NCI-H1417 (cell line): ENCODE measurements at regions not wholly inside any gene's neighbourhood (a gene's known extent, or its start where the extent isn't known, plus 50 kb on each side); places are given as distances from the start of the nearest gene placed in this dataset.

ENCODE experiments used
- DNase-seq, 3 experiments: peaks; one replicate each; lab custom pipeline; 2025; lab: John Stamatoyannopoulos, UW

- no peak for DNase-seq
Measured at GRCh38 chr10:78618050-78618449, 450.7 kb upstream of the ZMIZ1 start.

- DNase-seq: no peak
Measured at GRCh38 chr10:78619115-78619851, 449.5 kb upstream of the ZMIZ1 start.

GRCh38 chr10:78619896-78620295 is 448.9 kb upstream of the ZMIZ1 start:
- DNase-seq: no peak

GRCh38 chr10:78620985-78621799 is 447.6 kb upstream of the ZMIZ1 start:
- peak in 1 of 3 experiments; percentile 66 for DNase-seq

GRCh38 chr10:78623578-78624215 is 445.1 kb upstream of the ZMIZ1 start:
- DNase-seq: peak in 2 of 3 experiments; percentile 9 to 30

GRCh38 chr10:78624791-78625190 is 444.0 kb upstream of the ZMIZ1 start:
- DNase-seq: no peak

GRCh38 chr10:78626471-78626870 is 442.3 kb upstream of the ZMIZ1 start:
- peak in 2 of 3 experiments; percentile 35 to 75 for DNase-seq

GRCh38 chr10:78627254-78627795 is 441.4 kb upstream of the ZMIZ1 start:
- no peak for DNase-seq

GRCh38 chr10:78628976-78629375 is 439.8 kb upstream of the ZMIZ1 start:
- DNase-seq: no peak

GRCh38 chr10:78629773-78630172 is 439.0 kb upstream of the ZMIZ1 start:
- no peak for DNase-seq

- DNase-seq: no peak
Measured at GRCh38 chr10:78630944-78631838, 437.6 kb upstream of the ZMIZ1 start.

- no peak for DNase-seq
Measured at GRCh38 chr10:78634389-78634815, 434.4 kb upstream of the ZMIZ1 start.

- DNase-seq: no peak
Measured at GRCh38 chr10:78634835-78635234, 433.9 kb upstream of the ZMIZ1 start.

- no peak for DNase-seq
Measured at GRCh38 chr10:78639629-78640028, 429.1 kb upstream of the ZMIZ1 start.

- no peak for DNase-seq
Measured at GRCh38 chr10:78640796-78641636, 427.8 kb upstream of the ZMIZ1 start.

GRCh38 chr10:78641693-78642092 is 427.1 kb upstream of the ZMIZ1 start:
- DNase-seq: no peak

GRCh38 chr10:78642269-78642816 is 426.4 kb upstream of the ZMIZ1 start:
- no peak for DNase-seq

- DNase-seq: no peak
Measured at GRCh38 chr10:78643513-78643912, 425.3 kb upstream of the ZMIZ1 start.

- DNase-seq: no peak
Measured at GRCh38 chr10:78644550-78644949, 424.2 kb upstream of the ZMIZ1 start.

GRCh38 chr10:78645169-78645686 is 423.5 kb upstream of the ZMIZ1 start:
- DNase-seq: no peak
